CD4-positive, alpha-beta T cell (primary cell): ENCODE measurements at regions not wholly inside any gene's neighbourhood (a gene's known extent, or its start where the extent isn't known, plus 50 kb on each side); places are given as distances from the start of the nearest gene placed in this dataset.

Experiments used
- ATAC-seq: fragments of 200-7000 bp; cut with Tn5 transposase; one replicate; pipeline ENCODE4 v1.10.0; 2022; ENCODE audit warnings: mild to moderate bottlenecking; ENCODE audit not compliant: poor library complexity
- CTCF ChIA-PET: fragments of 350-600 bp; sonication (Branson Sonifier 250); formaldehyde crosslinking; loops from one replicate; lab custom pipeline; 2021; ENCODE audit warnings: antibody characterized with exemption, inconsistent platforms; lab: Charles Lee
- POLR2A ChIA-PET: fragments of 350-600 bp; sonication (Branson Sonifier 250); formaldehyde crosslinking; loops from one replicate; lab custom pipeline; 2021; ENCODE audit warnings: antibody characterized with exemption, inconsistent platforms; lab: Charles Lee
- DNase-seq, 14 experiments: peaks; one replicate each; pipeline ENCODE4 v3.0.0-alpha.2; 2013 to 2020; ENCODE audit warnings: mixed read lengths in 2 of 14
- H3K27ac ChIP-seq, 2 donors: one replicate each; pipeline versions ENCODE4 v1.5.1 to v1.7.0; 2013; ENCODE audit warnings: low read length in 2 of 2, low read depth in 1 of 2, mild to moderate bottlenecking in 1 of 2
- H3K27me3 ChIP-seq, 2 experiments: 1 replicate in 1 of 2; 2 replicates in 1 of 2; pipeline versions ENCODE4 v1.6.1 to v1.7.0; 2013; ENCODE audit warnings: low read length in 2 of 2, control low read depth in 1 of 2, mild to moderate bottlenecking in 1 of 2, moderate library complexity in 1 of 2; ENCODE audit not compliant: insufficient read depth in 2 of 2, control insufficient read depth in 1 of 2
- H3K36me3 ChIP-seq: one replicate; pipeline ENCODE4 v1.6.1; 2013; ENCODE audit warnings: low read length, control low read depth; ENCODE audit not compliant: insufficient read depth
- H3K4me1 ChIP-seq: one replicate; pipeline ENCODE4 v1.6.1; 2013; ENCODE audit warnings: low read length, control low read depth; ENCODE audit not compliant: insufficient read depth
- H3K4me3 ChIP-seq: one replicate; pipeline ENCODE4 v1.5.1; 2013; ENCODE audit warnings: mild to moderate bottlenecking, low read length, moderate library complexity
- H3K9me3 ChIP-seq, 2 experiments: 1 replicate in 1 of 2; 2 replicates in 1 of 2; pipeline versions ENCODE4 v1.6.1 to v1.7.0; 2013; ENCODE audit warnings: low read length in 2 of 2, mild to moderate bottlenecking in 2 of 2, control low read depth in 1 of 2, moderate library complexity in 1 of 2; ENCODE audit not compliant: control insufficient read depth in 1 of 2, insufficient read depth in 1 of 2
- H3K27ac Mint-ChIP-seq: one replicate; pipeline ENCODE4 v1.8.0; 2020; ENCODE audit warnings: mixed read lengths
- H3K27me3 Mint-ChIP-seq: one replicate; pipeline ENCODE4 v1.8.0; 2021; ENCODE audit warnings: mixed read lengths
- H3K36me3 Mint-ChIP-seq: one replicate; pipeline ENCODE4 v1.8.0; 2021; ENCODE audit warnings: low read depth, mixed read lengths
- H3K4me1 Mint-ChIP-seq: one replicate; pipeline ENCODE4 v1.8.0; 2021; ENCODE audit warnings: low read depth, mixed read lengths
- H3K4me3 Mint-ChIP-seq: one replicate; pipeline ENCODE4 v1.8.0; 2020; ENCODE audit warnings: mild to moderate bottlenecking, mixed read lengths
- H3K9me3 Mint-ChIP-seq: one replicate; pipeline ENCODE4 v1.8.0; 2020; ENCODE audit warnings: mixed read lengths
- intact Hi-C, 2 experiments: fragments of 100-400 bp; cut with DNase I in 1 of 2; cut with micrococcal nuclease in 1 of 2; formaldehyde crosslinking; loops; one replicate each; pipeline versions ENCODE4 v1.15.1 to v1.9.0; 2023 to 2025; cut with DNase I, micrococcal nuclease
- TF ChIP-seq, protein P1 (sequence below): fragments of 200-600 bp; IDR thresholded peaks from one replicate; pipeline ENCODE4 v1.8.0; 2022; ENCODE audit warnings: antibody characterized with exemption, mild to moderate bottlenecking

DNA sequence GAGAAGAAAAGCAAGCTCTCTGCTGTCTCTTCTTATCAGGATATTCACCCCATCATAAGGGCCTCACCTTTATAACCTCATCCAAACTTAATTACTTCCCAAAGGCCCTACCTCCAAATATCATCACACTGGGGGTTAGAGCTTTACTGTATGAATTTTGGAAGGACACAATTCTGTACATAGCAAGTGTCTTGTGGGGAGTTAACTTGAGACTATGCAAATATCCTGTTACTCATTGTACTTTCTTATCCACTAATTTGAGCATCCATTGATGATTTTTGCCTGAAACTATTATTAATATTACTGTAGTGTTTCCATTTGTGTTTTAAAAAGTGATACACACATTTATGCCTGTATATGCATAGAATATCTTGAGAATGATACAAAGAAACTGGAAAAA, 129.1 kb upstream of the IVNS1ABP start:
- Mint-ChIP-seq H3K9me3 (peaks cover 2% of the 10 kb centered on the region), H3K27me3 (no peaks in the 10 kb centered on the region), H3K4me3 (no peak overlapping the region), H3K36me3 (no peaks in the 10 kb centered on the region), H3K4me1 (no peaks in the 10 kb centered on the region), H3K27ac (no peak overlapping the region)
- DNase-seq (no peak), ATAC-seq (no peak)
- ChIA-PET CTCF (no interaction called here), POLR2A (interaction anchor here (1.5 kb wide), 1 partner anchor 128 kb away, joined by 4 read pairs; the partner anchor contains the start of gene IVNS1ABP)
- H3K36me3 ChIP-seq, result no peaks in the 10 kb centered on the region
- no peak overlapping the region for H3K27ac ChIP-seq
- no peaks in the 10 kb centered on the region for H3K4me1 ChIP-seq
- no peaks in the 10 kb centered on the region for H3K27me3 ChIP-seq
- no peaks in the 10 kb centered on the region for H3K9me3 ChIP-seq
- TF ChIP-seq, protein P1, sequence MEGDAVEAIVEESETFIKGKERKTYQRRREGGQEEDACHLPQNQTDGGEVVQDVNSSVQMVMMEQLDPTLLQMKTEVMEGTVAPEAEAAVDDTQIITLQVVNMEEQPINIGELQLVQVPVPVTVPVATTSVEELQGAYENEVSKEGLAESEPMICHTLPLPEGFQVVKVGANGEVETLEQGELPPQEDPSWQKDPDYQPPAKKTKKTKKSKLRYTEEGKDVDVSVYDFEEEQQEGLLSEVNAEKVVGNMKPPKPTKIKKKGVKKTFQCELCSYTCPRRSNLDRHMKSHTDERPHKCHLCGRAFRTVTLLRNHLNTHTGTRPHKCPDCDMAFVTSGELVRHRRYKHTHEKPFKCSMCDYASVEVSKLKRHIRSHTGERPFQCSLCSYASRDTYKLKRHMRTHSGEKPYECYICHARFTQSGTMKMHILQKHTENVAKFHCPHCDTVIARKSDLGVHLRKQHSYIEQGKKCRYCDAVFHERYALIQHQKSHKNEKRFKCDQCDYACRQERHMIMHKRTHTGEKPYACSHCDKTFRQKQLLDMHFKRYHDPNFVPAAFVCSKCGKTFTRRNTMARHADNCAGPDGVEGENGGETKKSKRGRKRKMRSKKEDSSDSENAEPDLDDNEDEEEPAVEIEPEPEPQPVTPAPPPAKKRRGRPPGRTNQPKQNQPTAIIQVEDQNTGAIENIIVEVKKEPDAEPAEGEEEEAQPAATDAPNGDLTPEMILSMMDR, result no peak
- intact Hi-C loops, result no loop called here
- H3K4me3 ChIP-seq, result no peak overlapping the region

DNA sequence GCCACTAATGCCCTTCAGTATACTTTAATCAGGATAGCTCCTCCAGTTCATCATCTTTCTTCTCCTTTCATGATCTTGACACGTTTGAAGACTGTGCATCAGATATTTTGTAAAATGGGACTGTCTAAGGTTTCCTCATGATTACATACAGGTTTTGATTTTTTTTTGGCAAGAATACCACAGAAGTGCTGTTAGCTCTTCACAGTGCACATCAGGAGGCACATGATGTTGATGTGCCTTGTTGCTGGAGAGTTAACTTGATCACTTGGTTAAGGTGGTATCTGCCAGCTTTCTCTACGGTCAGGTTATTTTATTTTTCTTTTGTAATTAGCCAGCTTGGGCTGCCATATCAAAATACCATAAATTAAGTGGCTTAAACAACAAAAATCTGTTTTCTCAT, 128.6 kb upstream of the IVNS1ABP start:
- H3K9me3 ChIP-seq, result no peaks in the 10 kb centered on the region

GRCh38 chr1:185444676-185445075, 127.6 kb upstream of the IVNS1ABP start:
- CTCF ChIA-PET, result no interaction called here
- no peak for ATAC-seq

More for the DNA sequence above, 128.6 kb upstream of the IVNS1ABP start:
- no peak for ATAC-seq
- no peaks in the 10 kb centered on the region for H3K27me3 Mint-ChIP-seq
- H3K27me3 ChIP-seq, result no peaks in the 10 kb centered on the region
- no peak overlapping the region for H3K4me3 ChIP-seq
- no peak overlapping the region for H3K27ac ChIP-seq
- ChIA-PET CTCF (no interaction called here), POLR2A (interaction anchor here (1.5 kb wide), 1 partner anchor 128 kb away, joined by 4 read pairs; the partner anchor contains the start of gene IVNS1ABP)
- intact Hi-C loops, result no loop called here
- peaks cover 2% of the 10 kb centered on the region for H3K9me3 Mint-ChIP-seq
- no peak for DNase-seq
- H3K36me3 Mint-ChIP-seq, result no peaks in the 10 kb centered on the region
- H3K36me3 ChIP-seq, result no peaks in the 10 kb centered on the region
- TF ChIP-seq, protein P1, result no peak
- H3K4me3 Mint-ChIP-seq, result no peak overlapping the region
- no peaks in the 10 kb centered on the region for H3K4me1 Mint-ChIP-seq
- no peaks in the 10 kb centered on the region for H3K4me1 ChIP-seq
- no peak overlapping the region for H3K27ac Mint-ChIP-seq

More at GRCh38 chr1:185444676-185445075, 127.6 kb upstream of the IVNS1ABP start:
- Mint-ChIP-seq H3K4me1 (no peaks in the 10 kb centered on the region), H3K9me3 (no peaks in the 10 kb centered on the region), H3K27ac (no peak overlapping the region), H3K4me3 (no peak overlapping the region), H3K27me3 (no peaks in the 10 kb centered on the region), H3K36me3 (no peaks in the 10 kb centered on the region)
- H3K4me1 ChIP-seq, result no peaks in the 10 kb centered on the region
- TF ChIP-seq, protein P1, result no peak
- no peak for DNase-seq
- H3K27ac ChIP-seq, result no peak overlapping the region
- POLR2A ChIA-PET, result interaction anchor here (1.5 kb wide), 1 partner anchor 127 kb away, joined by 4 read pairs; the partner anchor contains the start of gene IVNS1ABP
- no peaks in the 10 kb centered on the region for H3K36me3 ChIP-seq
- no peaks in the 10 kb centered on the region for H3K9me3 ChIP-seq
- H3K27me3 ChIP-seq, result no peaks in the 10 kb centered on the region
- intact Hi-C loops, result no loop called here
- no peak overlapping the region for H3K4me3 ChIP-seq
